ENCODE measurements at regions not wholly inside any gene's neighbourhood (a gene's known extent, or its start where the extent isn't known, plus 50 kb on each side); places are given as distances from the start of the nearest gene placed in this dataset.

DNA sequence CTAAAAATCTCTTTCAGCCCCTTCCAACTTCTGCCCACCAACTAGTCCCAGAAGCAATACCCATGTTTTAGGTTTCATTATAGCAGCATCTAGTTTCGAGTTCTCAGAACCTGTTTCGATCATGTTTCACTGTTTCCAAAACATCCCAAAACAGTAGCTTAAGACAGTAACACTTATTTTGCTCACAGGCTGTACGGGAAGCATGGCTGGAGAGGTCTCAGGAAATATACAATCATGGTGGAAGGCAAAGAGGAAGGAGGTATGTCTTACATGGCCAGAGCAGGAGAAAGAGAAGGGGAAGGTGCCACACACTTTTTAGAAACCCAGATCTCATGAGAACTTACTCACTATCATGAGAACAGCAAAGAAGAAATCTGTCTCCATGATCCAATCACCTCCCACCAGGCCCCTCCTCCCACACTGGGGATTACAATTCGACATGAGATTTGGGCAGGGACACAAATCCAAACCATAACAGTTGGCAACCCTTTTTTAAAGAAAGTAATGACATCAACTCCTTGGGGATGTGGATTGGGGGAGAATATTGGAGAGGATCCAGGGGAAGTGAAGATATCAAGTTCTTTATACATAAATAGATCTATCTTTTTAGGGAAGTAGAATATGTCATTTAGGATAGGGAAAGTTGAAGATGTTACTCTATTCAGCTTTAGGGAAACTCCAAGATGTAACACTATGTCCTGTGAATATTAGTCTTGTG lies 269.9 kb upstream of the PLEKHG7 start:
- Histone ChIP-seq H3K36me3 (ENCODE audit: control insufficient read depth in 3 of 3, insufficient read depth in 3 of 3, low read length in 3 of 3) (no peaks in the 10 kb centered on the region), H3K4me3 (ENCODE audit: low read length in 3 of 3) (no peak overlapping the region), H3K27me3 (ENCODE audit: control insufficient read depth in 3 of 3, insufficient read depth in 3 of 3, low read length in 3 of 3) (no peaks in the 10 kb centered on the region), H3K4me1 (ENCODE audit: control insufficient read depth in 3 of 3, insufficient read depth in 3 of 3, low read length in 3 of 3) (no peaks in the 10 kb centered on the region), H3K9ac (ENCODE audit: low read depth in 1 of 3, low read length in 3 of 3) (no peak overlapping the region), H3K9me3 (ENCODE audit: control insufficient read depth in 3 of 3, low read length in 3 of 3) (no peaks in the 10 kb centered on the region), H3K27ac (ENCODE audit: low read depth, low read length) (no peak overlapping the region)

DNA sequence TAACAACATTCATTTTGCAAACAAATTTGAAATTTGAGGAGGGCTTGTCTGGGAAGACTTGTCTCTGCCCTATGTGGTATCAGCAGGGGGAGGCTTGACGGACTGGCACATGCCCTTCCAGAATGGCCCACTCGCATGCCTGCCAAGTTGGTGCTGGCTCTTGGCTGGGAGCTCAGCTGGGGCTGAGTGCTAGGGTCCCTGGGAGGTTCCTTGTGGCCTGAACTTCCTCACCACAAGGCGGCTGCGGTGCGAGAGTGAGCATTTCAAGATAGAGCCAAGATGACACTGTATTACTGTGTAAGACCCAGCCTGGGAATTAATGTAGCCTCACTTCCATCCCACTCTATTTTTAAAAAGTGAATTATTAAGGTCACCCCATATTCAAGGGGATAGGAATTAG lies 271.6 kb upstream of the PLEKHG7 start:
- Histone ChIP-seq H3K9ac (ENCODE audit: low read depth in 1 of 3, low read length in 3 of 3) (no peak overlapping the region), H3K9me3 (ENCODE audit: control insufficient read depth in 3 of 3, low read length in 3 of 3) (no peaks in the 10 kb centered on the region), H3K4me1 (ENCODE audit: control insufficient read depth in 3 of 3, insufficient read depth in 3 of 3, low read length in 3 of 3) (no peaks in the 10 kb centered on the region), H3K36me3 (ENCODE audit: control insufficient read depth in 3 of 3, insufficient read depth in 3 of 3, low read length in 3 of 3) (no peaks in the 10 kb centered on the region), H3K27me3 (ENCODE audit: control insufficient read depth in 3 of 3, insufficient read depth in 3 of 3, low read length in 3 of 3) (no peaks in the 10 kb centered on the region), H3K27ac (ENCODE audit: low read depth, low read length) (no peak overlapping the region), H3K4me3 (ENCODE audit: low read length in 3 of 3) (no peak overlapping the region)

DNA sequence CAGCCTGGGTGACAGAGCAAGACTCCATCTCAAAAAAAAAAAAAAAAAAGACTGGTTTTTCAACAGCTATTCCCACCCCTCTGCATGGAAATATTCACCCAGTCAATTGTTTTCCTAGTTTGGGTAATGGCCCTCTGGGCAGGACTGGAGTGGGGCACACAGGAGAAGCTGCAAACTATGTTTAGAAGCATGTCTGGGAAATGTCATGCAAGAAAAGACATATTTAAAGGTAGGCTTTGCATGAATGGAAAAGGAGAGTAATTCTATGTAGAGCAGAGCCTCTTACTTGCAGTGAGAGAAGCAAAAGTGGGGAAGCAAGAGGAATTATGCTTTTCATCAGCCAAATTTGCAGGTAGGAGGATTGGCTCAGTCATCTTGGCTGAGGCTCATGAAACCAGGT lies 276.5 kb upstream of the PLEKHG7 start:
- no peak overlapping the region for H3K9ac ChIP-seq (ENCODE audit: low read depth in 1 of 3, low read length in 3 of 3)
- no peaks in the 10 kb centered on the region for H3K4me1 ChIP-seq (ENCODE audit: control insufficient read depth in 3 of 3, insufficient read depth in 3 of 3, low read length in 3 of 3)
- H3K9me3 ChIP-seq (ENCODE audit: control insufficient read depth in 3 of 3, low read length in 3 of 3): no peaks in the 10 kb centered on the region
- H3K27ac ChIP-seq (ENCODE audit: low read depth, low read length): no peak overlapping the region
- H3K4me3 ChIP-seq (ENCODE audit: low read length in 3 of 3): no peak overlapping the region
- H3K27me3 ChIP-seq (ENCODE audit: control insufficient read depth in 3 of 3, insufficient read depth in 3 of 3, low read length in 3 of 3): no peaks in the 10 kb centered on the region
- H3K36me3 ChIP-seq (ENCODE audit: control insufficient read depth in 3 of 3, insufficient read depth in 3 of 3, low read length in 3 of 3): no peaks in the 10 kb centered on the region

DNA sequence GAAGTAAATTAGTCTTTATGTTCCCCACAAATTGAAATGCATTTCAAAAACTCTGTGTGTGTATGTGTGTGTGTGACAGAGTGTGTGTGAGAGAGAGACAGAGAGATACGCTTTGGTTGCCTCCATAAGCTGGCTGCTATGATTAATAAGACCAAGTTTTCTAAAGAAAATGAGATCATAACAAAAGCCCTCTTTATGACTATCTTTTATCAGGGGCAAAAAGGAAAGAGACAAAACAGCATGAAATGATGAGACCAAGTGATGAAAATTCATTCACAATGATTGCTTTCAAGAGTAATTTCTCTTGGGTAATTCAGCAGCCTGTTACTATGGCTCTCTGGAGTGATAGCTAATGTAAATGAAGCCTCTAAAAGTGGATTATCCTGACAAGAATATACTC lies 277.6 kb upstream of the PLEKHG7 start:
- Histone ChIP-seq H3K9me3 (ENCODE audit: control insufficient read depth in 3 of 3, low read length in 3 of 3) (no peaks in the 10 kb centered on the region), H3K4me1 (ENCODE audit: control insufficient read depth in 3 of 3, insufficient read depth in 3 of 3, low read length in 3 of 3) (no peaks in the 10 kb centered on the region), H3K27me3 (ENCODE audit: control insufficient read depth in 3 of 3, insufficient read depth in 3 of 3, low read length in 3 of 3) (no peaks in the 10 kb centered on the region), H3K4me3 (ENCODE audit: low read length in 3 of 3) (no peak overlapping the region), H3K36me3 (ENCODE audit: control insufficient read depth in 3 of 3, insufficient read depth in 3 of 3, low read length in 3 of 3) (no peaks in the 10 kb centered on the region), H3K9ac (ENCODE audit: low read depth in 1 of 3, low read length in 3 of 3) (no peak overlapping the region), H3K27ac (ENCODE audit: low read depth, low read length) (no peak overlapping the region)

DNA sequence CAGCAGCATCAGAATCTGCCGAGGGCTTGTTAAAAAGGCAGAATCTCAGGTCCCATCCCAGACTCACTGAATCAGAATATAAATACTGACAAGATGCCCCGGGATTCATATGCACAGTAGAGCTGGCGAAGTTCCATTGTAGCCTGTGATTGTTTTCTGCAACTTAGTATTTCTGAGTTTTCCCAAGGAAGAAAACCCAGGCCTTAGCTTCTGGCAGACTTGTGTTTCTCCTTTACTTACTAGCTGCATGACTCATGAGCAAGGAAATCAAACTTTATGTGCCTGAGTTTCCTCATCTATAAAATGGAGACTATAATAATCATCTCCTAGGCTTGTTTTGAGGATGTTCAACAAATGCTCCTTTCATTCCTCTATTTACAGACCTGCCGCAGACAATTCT lies 278.5 kb upstream of the PLEKHG7 start:
- Histone ChIP-seq H3K27me3 (ENCODE audit: control insufficient read depth in 3 of 3, insufficient read depth in 3 of 3, low read length in 3 of 3) (no peaks in the 10 kb centered on the region), H3K27ac (ENCODE audit: low read depth, low read length) (no peak overlapping the region), H3K4me3 (ENCODE audit: low read length in 3 of 3) (no peak overlapping the region), H3K9ac (ENCODE audit: low read depth in 1 of 3, low read length in 3 of 3) (no peak overlapping the region), H3K9me3 (ENCODE audit: control insufficient read depth in 3 of 3, low read length in 3 of 3) (no peaks in the 10 kb centered on the region), H3K36me3 (ENCODE audit: control insufficient read depth in 3 of 3, insufficient read depth in 3 of 3, low read length in 3 of 3) (no peaks in the 10 kb centered on the region), H3K4me1 (ENCODE audit: control insufficient read depth in 3 of 3, insufficient read depth in 3 of 3, low read length in 3 of 3) (no peaks in the 10 kb centered on the region)

DNA sequence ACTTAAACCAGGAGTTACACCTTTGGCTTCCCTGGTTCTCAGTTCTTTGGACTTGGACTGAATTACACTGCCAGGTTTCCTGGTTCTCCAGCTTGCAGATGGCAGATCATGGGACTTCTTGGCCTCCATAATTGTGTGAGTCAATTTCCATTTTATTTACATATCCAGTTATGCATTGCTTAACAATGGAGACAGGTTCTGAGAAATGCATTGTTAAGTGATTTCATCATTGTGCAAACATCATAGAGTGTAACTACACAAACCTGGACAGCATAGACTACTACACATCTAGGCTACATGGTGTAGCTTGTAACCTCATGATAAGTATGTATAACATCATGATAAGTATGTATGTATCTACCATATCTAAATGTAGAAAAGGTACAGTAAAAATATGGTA lies 276.1 kb upstream of the BTG1 start:
- H3K36me3 ChIP-seq (ENCODE audit: control insufficient read depth in 3 of 3, insufficient read depth in 3 of 3, low read length in 3 of 3): no peaks in the 10 kb centered on the region
- H3K27ac ChIP-seq (ENCODE audit: low read depth, low read length): no peak overlapping the region
- no peaks in the 10 kb centered on the region for H3K4me1 ChIP-seq (ENCODE audit: control insufficient read depth in 3 of 3, insufficient read depth in 3 of 3, low read length in 3 of 3)
- H3K27me3 ChIP-seq (ENCODE audit: control insufficient read depth in 3 of 3, insufficient read depth in 3 of 3, low read length in 3 of 3): no peaks in the 10 kb centered on the region
- no peaks in the 10 kb centered on the region for H3K9me3 ChIP-seq (ENCODE audit: control insufficient read depth in 3 of 3, low read length in 3 of 3)
- H3K9ac ChIP-seq (ENCODE audit: low read depth in 1 of 3, low read length in 3 of 3): no peak overlapping the region
- no peak overlapping the region for H3K4me3 ChIP-seq (ENCODE audit: low read length in 3 of 3)

DNA sequence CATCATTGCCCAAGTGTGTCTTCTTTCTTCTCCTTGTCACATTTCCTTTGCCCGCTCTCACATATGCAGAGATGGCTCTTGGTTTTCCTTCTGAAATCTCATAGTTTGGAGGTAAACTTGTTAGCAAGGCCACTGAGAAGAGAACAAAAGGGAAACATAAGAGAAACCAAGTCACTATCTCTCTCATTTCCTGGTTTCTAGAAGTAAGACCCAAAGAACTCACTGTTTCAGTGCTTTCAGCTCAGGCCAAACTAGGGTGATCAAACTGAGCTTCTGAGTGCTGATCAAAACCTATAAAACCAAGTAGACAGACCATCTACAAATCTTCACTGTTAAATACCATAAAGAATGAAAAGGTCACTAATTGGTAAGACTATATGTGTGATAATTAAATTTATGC lies 275.4 kb upstream of the BTG1 start:
- H3K27me3 ChIP-seq (ENCODE audit: control insufficient read depth in 3 of 3, insufficient read depth in 3 of 3, low read length in 3 of 3): no peaks in the 10 kb centered on the region
- H3K36me3 ChIP-seq (ENCODE audit: control insufficient read depth in 3 of 3, insufficient read depth in 3 of 3, low read length in 3 of 3): no peaks in the 10 kb centered on the region
- no peaks in the 10 kb centered on the region for H3K9me3 ChIP-seq (ENCODE audit: control insufficient read depth in 3 of 3, low read length in 3 of 3)
- no peak overlapping the region for H3K4me3 ChIP-seq (ENCODE audit: low read length in 3 of 3)
- no peak overlapping the region for H3K27ac ChIP-seq (ENCODE audit: low read depth, low read length)
- no peaks in the 10 kb centered on the region for H3K4me1 ChIP-seq (ENCODE audit: control insufficient read depth in 3 of 3, insufficient read depth in 3 of 3, low read length in 3 of 3)
- H3K9ac ChIP-seq (ENCODE audit: low read depth in 1 of 3, low read length in 3 of 3): no peak overlapping the region

DNA sequence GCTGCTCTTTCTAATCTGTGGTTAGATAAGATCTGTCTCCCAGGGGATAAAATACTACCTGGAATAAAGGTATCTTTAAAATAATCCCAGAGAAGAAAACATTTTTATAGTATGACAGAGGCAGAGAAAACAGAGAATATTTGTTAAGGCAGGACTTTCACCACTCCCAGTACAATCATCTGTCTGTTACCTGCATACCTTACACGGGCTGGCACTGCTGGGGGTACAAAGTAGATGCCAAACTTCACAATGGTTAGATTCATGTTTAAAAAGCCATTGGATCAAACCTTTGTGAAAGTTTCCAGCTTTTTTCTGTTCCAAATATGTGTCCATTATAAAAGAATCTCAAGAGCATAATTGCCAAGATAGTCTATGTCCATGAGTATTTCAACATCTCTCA lies 273.6 kb upstream of the BTG1 start:
- no peak overlapping the region for H3K4me3 ChIP-seq (ENCODE audit: low read length in 3 of 3)

DNA sequence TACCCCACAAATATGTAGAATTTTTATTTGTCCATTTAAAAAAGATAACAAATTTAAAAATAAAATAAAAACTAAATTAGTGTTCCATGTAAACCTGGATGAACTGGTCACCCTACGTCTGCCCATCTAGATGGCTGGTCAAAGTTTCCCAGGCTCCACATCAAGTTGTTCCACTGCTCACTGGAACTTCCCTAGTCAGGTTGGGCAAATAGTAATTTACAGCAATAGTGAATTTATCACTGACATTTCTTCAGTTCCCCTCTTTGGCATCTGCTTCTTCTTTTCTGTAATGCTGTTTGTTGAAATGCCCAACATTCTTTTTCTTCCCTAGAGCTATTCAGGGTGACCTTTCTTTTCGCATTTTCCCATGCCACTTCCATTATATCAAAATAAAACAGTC lies 272.7 kb upstream of the BTG1 start:
- H3K27me3 ChIP-seq (ENCODE audit: control insufficient read depth in 3 of 3, insufficient read depth in 3 of 3, low read length in 3 of 3): no peaks in the 10 kb centered on the region
- H3K27ac ChIP-seq (ENCODE audit: low read depth, low read length): no peak overlapping the region
- no peak overlapping the region for H3K9ac ChIP-seq (ENCODE audit: low read depth in 1 of 3, low read length in 3 of 3)
- peaks cover 0 to 5% (median 4%) of the 10 kb centered on the region in 3 donors for H3K4me1 ChIP-seq (ENCODE audit: control insufficient read depth in 3 of 3, insufficient read depth in 3 of 3, low read length in 3 of 3)
- no peak overlapping the region for H3K4me3 ChIP-seq (ENCODE audit: low read length in 3 of 3)
- H3K36me3 ChIP-seq (ENCODE audit: control insufficient read depth in 3 of 3, insufficient read depth in 3 of 3, low read length in 3 of 3): no peaks in the 10 kb centered on the region
- no peaks in the 10 kb centered on the region for H3K9me3 ChIP-seq (ENCODE audit: control insufficient read depth in 3 of 3, low read length in 3 of 3)

More for the DNA sequence above, 273.6 kb upstream of the BTG1 start:
- Histone ChIP-seq H3K36me3 (ENCODE audit: control insufficient read depth in 3 of 3, insufficient read depth in 3 of 3, low read length in 3 of 3) (no peaks in the 10 kb centered on the region), H3K4me1 (ENCODE audit: control insufficient read depth in 3 of 3, insufficient read depth in 3 of 3, low read length in 3 of 3) (peaks cover 0 to 3% (median 2%) of the 10 kb centered on the region in 3 donors), H3K27ac (ENCODE audit: low read depth, low read length) (no peak overlapping the region), H3K9me3 (ENCODE audit: control insufficient read depth in 3 of 3, low read length in 3 of 3) (no peaks in the 10 kb centered on the region), H3K27me3 (ENCODE audit: control insufficient read depth in 3 of 3, insufficient read depth in 3 of 3, low read length in 3 of 3) (no peaks in the 10 kb centered on the region), H3K9ac (ENCODE audit: low read depth in 1 of 3, low read length in 3 of 3) (no peak overlapping the region)

DNA sequence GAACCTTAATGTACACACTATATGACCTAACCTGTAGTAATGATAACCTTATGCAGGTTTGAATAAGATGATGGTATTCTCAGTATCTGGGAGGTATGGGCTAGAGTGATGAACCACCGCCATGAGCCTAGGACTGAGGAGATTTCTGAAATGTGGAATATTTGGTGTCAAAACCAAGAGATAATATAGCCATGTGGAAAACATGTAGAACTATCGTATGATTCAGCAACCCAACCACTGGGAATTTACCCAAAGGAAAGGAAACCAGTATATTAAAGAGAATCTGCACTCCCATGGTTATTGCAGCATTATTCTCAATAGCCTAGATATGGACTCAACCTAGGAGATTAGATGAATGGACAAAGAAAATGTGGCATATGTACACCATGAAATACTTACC lies 271.7 kb upstream of the BTG1 start:
- no peak overlapping the region for H3K27ac ChIP-seq (ENCODE audit: low read depth, low read length)
- H3K9ac ChIP-seq (ENCODE audit: low read depth in 1 of 3, low read length in 3 of 3): no peak overlapping the region
- no peaks in the 10 kb centered on the region for H3K36me3 ChIP-seq (ENCODE audit: control insufficient read depth in 3 of 3, insufficient read depth in 3 of 3, low read length in 3 of 3)
- H3K27me3 ChIP-seq (ENCODE audit: control insufficient read depth in 3 of 3, insufficient read depth in 3 of 3, low read length in 3 of 3): no peaks in the 10 kb centered on the region
- H3K4me3 ChIP-seq (ENCODE audit: low read length in 3 of 3): no peak overlapping the region
- no peaks in the 10 kb centered on the region for H3K9me3 ChIP-seq (ENCODE audit: control insufficient read depth in 3 of 3, low read length in 3 of 3)
- peaks cover 0 to 5% (median 5%) of the 10 kb centered on the region in 3 donors for H3K4me1 ChIP-seq (ENCODE audit: control insufficient read depth in 3 of 3, insufficient read depth in 3 of 3, low read length in 3 of 3)
